NCI-H1436 (cell line): ENCODE measurements at regions not wholly inside any gene's neighbourhood (a gene's known extent, or its start where the extent isn't known, plus 50 kb on each side); places are given as distances from the start of the nearest gene placed in this dataset.

Experiments
- DNase-seq: peaks from one replicate; lab custom pipeline; 2025; lab: John Stamatoyannopoulos, UW

GRCh38 chr6:141316236-141316635 lies 816.5 kb upstream of the GJE1 start:
- no peak for DNase-seq

DNA sequence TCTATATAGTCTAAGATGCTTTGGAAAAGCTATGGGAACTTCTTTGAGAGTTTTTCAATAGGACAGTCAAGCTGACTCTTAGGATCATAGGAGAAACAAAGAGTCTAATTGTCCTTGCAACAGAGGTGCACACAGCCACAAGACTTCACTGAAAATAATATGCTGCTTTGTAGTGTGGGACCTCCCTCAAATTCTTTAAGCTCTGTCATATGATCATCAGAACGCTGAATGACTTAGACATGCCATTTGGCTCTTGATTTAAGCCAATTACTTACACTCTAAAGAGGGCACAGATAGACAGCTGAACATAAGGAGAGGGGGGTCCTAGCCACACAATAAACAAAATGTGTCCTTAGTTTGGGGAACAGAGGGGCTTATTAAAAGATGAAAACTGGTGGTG lies 818.7 kb upstream of the GJE1 start:
- no peak for DNase-seq

DNA sequence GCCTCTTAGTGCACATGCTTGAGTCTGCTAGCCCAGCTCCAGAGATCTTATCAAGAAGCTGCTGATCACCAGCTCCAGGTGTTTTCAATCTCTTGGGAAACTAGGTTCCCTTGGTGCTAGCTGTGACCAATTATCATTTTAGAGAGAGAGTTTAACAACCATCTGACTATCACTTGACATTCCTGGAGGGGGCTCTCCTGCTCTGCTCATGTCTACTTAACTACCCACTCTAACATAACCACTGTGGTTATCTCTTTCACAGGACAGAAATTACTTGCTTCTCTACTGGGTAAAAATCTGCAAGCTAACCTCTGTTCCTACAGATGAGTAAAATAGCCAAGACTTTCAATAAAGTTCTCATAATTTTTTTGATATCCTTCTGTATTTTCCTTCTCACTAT lies 823.4 kb upstream of the GJE1 start:
- no peak for DNase-seq

GRCh38 chr6:141307309-141307998 lies 825.3 kb upstream of the GJE1 start:
- no peak for DNase-seq

GRCh38 chr6:141303907-141304306 lies 828.8 kb upstream of the GJE1 start:
- DNase-seq = no peak

GRCh38 chr6:141301779-141302178 lies 830.9 kb upstream of the GJE1 start:
- DNase-seq = no peak

DNA sequence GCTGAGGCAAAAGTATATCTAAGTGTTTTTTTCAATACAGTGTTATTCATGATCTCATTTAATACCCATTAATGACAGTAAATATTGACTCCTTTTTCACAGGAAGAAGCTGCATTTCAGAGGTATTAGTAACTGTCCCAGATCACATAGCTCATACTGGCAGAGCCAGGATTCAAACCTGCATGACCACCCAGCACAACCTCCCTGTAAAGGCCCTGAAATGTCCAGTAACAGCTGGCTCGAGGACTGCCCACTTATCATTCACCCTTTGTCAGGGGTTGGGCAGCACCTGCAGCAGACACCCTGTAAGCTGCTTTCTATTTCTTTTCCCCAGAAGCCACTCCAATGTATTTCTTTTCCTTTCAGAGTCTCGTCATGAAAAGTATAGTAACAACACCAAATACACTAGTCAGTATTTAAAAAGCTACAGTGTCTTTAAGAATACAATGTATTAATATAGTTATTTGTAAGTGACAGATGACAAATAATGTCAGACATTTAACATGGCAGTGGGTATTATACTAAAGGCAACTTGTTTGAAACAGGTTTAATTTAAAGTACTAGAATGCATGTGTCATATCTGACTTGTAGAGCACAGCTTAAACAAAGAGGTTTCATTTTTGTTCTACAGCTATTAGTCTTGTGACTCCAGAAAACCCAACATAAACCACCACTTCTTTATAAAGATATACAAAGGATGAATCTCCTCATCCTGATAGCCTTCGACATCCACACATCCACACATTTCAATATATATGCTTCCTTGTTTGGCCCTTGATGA lies 841.6 kb upstream of the GJE1 start:
- DNase-seq = no peak

DNA sequence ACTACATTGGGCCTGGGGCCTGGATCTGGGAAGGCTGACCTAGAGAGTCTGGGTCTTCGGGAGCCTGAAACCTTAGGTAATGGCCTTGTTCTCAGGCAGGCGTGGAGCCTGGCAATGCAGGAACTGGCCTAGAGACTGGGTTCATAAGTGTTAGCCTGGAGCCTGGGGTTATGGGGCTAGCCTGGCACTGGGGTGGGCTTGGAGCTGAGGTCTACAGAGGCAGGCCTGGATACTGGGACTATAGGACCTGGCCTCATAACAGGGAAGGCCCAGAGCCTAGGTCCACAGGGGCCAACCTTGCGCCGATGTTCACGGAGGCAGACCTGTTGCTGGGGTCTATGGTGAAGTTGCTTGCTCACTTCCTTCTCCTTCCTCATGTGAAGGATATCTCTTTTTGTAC lies 843.8 kb upstream of the GJE1 start:
- DNase-seq = no peak

DNA sequence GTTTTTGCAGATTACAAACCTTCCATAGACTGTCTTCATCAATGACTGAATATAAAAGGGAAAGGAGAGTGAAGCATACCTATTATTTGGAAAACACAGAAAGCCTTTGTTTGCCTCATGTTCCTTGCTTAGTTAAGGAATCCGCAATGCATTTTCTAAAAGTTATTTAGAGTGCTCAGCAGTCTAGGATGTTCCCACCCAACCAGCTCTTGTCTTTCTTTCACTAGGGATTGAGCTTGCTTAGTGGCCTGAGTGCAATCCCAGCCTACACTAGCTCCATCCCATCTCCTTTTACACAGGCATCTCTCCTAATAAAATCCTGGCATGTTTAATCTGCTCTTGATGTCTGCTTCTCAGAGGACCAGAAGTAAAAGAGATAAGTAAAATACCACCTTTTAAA lies 850.5 kb upstream of the GJE1 start:
- DNase-seq = no peak

GRCh38 chr6:141269684-141270083 lies 863.0 kb upstream of the GJE1 start:
- DNase-seq = no peak

DNA sequence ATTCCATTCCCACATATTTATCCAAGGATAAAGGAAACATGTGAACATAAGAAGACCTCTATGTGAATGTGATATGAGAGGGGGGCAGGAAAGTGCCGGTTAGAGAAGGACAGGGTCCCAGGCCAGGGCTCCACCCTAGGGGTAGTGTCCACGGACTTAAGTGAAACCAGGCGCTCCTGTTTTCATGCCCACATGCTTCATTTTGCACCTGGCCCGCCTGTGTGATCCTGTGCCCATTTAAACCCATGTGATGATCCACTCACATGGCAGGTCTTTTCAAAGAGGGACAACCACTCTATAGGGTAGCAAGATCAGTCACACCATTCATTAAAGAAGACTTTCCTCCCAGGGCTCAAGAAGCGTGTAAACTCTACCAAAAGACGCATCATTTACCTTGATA lies 865.3 kb upstream of the GJE1 start:
- DNase-seq = no peak

- no peak for DNase-seq
Observed at GRCh38 chr6:141265756-141266623, 866.7 kb upstream of the GJE1 start.

- DNase-seq = no peak
Observed at GRCh38 chr6:141264101-141264500, 868.6 kb upstream of the GJE1 start.

DNA sequence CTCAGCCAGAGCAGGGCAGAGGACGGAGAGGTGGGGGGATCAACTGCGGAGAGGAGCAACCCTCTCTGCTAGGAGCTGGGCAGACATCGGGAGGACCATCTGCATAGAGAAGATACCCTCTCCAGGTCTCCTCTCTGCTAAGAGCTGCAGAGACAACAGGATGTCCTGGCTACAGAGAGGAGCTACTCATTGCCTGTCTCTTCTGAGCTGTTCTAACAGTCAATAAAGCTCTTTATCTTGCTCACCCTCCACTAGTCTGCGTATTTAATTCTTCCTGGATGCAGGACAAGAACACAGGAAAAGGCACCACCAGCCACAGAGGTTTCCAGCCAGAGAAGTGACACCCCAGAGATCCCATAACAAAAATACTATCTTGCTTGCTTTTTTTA lies 871.1 kb upstream of the GJE1 start:
- no peak for DNase-seq

GRCh38 chr6:141261016-141261671 lies 871.6 kb upstream of the GJE1 start:
- DNase-seq = no peak

- DNase-seq = no peak
Observed at GRCh38 chr6:141260627-141261015, 872.1 kb upstream of the GJE1 start.

DNA sequence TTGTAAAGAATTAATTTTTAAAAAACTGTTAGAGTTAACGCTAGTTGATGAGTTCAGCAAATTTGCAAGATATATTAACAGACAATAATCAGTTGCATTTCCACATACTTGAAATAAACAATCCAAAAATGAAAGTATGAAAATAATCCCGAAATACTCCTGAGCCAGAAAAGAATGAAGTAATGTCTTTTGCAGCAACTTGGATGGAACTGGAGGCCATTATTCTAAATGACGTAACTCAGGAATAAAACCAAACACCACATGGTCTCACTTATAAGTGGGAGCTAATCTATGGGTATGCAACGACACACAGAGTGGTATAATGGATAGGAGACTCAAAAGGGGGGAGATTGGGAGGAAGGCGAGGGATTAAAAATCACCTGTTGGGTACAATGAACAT lies 872.9 kb upstream of the GJE1 start:
- no peak for DNase-seq

- DNase-seq = no peak
Observed at GRCh38 chr6:141259091-141259490, 873.6 kb upstream of the GJE1 start.

DNA sequence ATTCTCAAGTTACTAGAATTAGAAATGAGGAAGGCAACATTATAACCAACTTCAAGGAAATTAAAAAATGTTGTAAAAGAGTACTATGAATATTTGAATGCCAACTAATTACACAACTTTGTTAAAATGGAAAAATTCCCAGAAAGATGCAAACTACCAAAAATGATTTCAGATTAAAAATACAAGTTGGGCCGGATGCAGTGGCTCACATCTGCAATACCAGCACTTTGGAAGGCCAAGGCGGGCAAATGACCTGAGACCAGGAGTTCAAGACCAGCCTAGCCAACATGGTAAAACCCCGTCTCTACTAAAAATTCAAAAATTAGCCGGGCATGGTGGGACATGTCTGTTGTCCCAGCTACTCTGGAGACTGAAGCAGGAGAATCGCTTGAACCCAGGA lies 874.2 kb upstream of the GJE1 start:
- DNase-seq = no peak

DNA sequence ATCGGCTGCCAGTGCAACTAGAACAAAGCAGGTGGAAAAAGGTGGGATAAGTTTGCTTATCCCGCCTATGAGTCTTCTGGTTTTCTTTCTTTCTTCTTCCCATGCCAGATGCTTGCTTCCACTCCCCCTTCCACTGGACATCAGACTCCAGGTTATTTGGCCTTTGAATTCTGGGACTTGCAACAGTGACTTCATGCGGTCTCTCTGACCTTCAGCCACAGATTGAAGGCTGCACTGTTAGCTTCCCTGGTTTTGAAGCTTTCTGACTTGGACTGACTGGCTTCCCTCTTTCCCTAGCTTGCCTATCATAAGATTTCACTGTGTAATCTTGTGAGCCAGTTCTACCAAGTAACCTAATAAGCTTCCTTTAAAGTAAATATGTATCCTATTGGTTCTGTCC lies 878.4 kb upstream of the GJE1 start:
- no peak for DNase-seq

- DNase-seq = no peak
Observed at GRCh38 chr6:141252828-141253608, 879.7 kb upstream of the GJE1 start.

DNA sequence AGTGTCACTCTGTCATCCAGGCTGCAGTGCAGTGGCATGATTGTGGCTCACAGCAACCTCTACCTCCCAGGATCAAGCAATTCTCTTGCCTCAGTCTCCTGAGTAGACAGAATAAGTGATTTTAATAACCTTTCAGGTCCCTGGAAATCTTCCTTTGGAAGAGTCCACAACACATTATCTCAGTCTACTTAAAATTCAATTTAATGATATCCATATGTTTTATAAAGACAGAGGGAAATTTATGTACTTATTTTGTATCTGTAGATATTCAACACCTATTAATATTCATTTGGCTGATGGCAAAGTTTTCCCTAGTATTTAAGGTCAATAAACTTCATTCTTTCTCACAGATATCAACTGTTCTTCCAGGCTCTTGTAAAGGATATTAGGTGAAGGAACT lies 881.4 kb upstream of the GJE1 start:
- no peak for DNase-seq
